GM21737 (cell line): ENCODE measurements at regions not wholly inside any gene's neighbourhood (a gene's known extent, or its start where the extent isn't known, plus 50 kb on each side); places are given as distances from the start of the nearest gene placed in this dataset.
"Not testable (repeated sequence)": the region's sequence is repeated elsewhere in the genome, so short reads cannot be mapped to it uniquely, and the experiment has no call there.

ENCODE experiments used
- ATAC-seq: cut with Tn5 transposase; IDR thresholded peaks from one replicate; pipeline ENCODE4 v1.9.1; 2021; ENCODE audit warnings: mild to moderate bottlenecking, moderate library complexity; ENCODE audit not compliant: unreplicated experiment

- ATAC-seq, result not testable (repeated sequence)
Measured at GRCh38 chr7:136264304-136264703, 287.1 kb upstream of the MTPN start.

- ATAC-seq, result not testable (repeated sequence)
Measured at GRCh38 chr7:136263112-136263860, 286.1 kb upstream of the MTPN start.

GRCh38 chr7:136260591-136260990, 283.4 kb upstream of the MTPN start:
- ATAC-seq, result not testable (repeated sequence)

- no peak for ATAC-seq
Measured at GRCh38 chr7:136259074-136259473, 281.9 kb upstream of the MTPN start.

- no peak for ATAC-seq
Measured at GRCh38 chr7:136256491-136256890, 279.3 kb upstream of the MTPN start.

GRCh38 chr7:136254148-136254547, 277.0 kb upstream of the MTPN start:
- ATAC-seq, result no peak

- no peak for ATAC-seq
Measured at GRCh38 chr7:136251826-136252225, 274.7 kb upstream of the MTPN start.

GRCh38 chr7:136247211-136247610, 270.1 kb upstream of the MTPN start:
- no peak for ATAC-seq

- ATAC-seq, result no peak
Measured at GRCh38 chr7:136245327-136246004, 268.3 kb upstream of the MTPN start.

GRCh38 chr7:136234040-136234439, 256.9 kb upstream of the MTPN start:
- ATAC-seq, result no peak

- peak; percentile 54 for ATAC-seq
Measured at GRCh38 chr7:136230210-136230609, 253.1 kb upstream of the MTPN start.

- ATAC-seq, result peak; percentile 5
Measured at GRCh38 chr7:136229790-136230189, 252.6 kb upstream of the MTPN start.

GRCh38 chr7:136228171-136228570, 251.0 kb upstream of the MTPN start:
- ATAC-seq, result no peak

- no peak for ATAC-seq
Measured at GRCh38 chr7:136214356-136214755, 237.2 kb upstream of the MTPN start.

GRCh38 chr7:136213012-136213411, 235.9 kb upstream of the MTPN start:
- no peak for ATAC-seq

GRCh38 chr7:136210664-136211063, 233.5 kb upstream of the MTPN start:
- ATAC-seq, result no peak

- no peak for ATAC-seq
Measured at GRCh38 chr7:136210079-136210478, 232.9 kb upstream of the MTPN start.

GRCh38 chr7:136205956-136206355, 228.8 kb upstream of the MTPN start:
- ATAC-seq, result no peak

GRCh38 chr7:136198168-136198567, 221.0 kb upstream of the MTPN start:
- no peak for ATAC-seq

- no peak for ATAC-seq
Measured at GRCh38 chr7:136194878-136195277, 217.7 kb upstream of the MTPN start.

- no peak for ATAC-seq
Measured at GRCh38 chr7:136193940-136194339, 216.8 kb upstream of the MTPN start.

- ATAC-seq, result no peak
Measured at GRCh38 chr7:136189506-136189998, 212.4 kb upstream of the MTPN start.
